ENCODE measurements at regions not wholly inside any gene's neighbourhood (a gene's known extent, or its start where the extent isn't known, plus 50 kb on each side); places are given as distances from the start of the nearest gene placed in this dataset.

DNA sequence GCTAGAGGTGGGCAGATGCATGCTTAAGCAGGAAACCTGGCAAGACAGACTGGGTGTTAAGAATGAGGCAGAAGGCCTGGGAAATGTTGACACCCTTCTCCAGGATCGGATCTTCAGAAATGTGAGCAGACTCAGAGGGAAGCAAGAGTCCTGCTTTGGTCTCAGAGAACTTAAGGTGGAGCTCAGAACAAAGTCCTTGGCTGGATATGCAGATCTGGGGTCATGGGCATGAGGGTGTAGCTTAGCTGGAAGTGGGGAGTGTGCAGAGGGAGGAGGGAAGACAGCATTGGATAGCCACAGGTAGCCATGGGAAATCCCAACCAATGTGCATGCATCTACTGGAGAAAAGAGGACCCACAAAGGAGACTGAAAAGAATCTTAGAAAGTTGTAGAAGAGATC lies 58.6 kb upstream of the CDON start:
- Histone ChIP-seq H3K4me3 (no peak overlapping the region), H3K4me1 (peaks cover 9% of the 10 kb centered on the region), H3K36me3 (ENCODE audit: low read depth, missing control alignments) (no peaks in the 10 kb centered on the region), H3K27ac (no peak overlapping the region), H3K27me3 (no peaks in the 10 kb centered on the region), H3K9me3 (no peaks in the 10 kb centered on the region)
- DNase-seq = no peak
- intact Hi-C loops (cut with DNase I; ENCODE audit: low total_unique reads) = no loop called here
- TF ChIP-seq, protein P1, sequence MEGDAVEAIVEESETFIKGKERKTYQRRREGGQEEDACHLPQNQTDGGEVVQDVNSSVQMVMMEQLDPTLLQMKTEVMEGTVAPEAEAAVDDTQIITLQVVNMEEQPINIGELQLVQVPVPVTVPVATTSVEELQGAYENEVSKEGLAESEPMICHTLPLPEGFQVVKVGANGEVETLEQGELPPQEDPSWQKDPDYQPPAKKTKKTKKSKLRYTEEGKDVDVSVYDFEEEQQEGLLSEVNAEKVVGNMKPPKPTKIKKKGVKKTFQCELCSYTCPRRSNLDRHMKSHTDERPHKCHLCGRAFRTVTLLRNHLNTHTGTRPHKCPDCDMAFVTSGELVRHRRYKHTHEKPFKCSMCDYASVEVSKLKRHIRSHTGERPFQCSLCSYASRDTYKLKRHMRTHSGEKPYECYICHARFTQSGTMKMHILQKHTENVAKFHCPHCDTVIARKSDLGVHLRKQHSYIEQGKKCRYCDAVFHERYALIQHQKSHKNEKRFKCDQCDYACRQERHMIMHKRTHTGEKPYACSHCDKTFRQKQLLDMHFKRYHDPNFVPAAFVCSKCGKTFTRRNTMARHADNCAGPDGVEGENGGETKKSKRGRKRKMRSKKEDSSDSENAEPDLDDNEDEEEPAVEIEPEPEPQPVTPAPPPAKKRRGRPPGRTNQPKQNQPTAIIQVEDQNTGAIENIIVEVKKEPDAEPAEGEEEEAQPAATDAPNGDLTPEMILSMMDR (IDR thresholded peaks at IDR 0.05) = no peak
- no peak for TF ChIP-seq POLR2A (IDR thresholded peaks at IDR 0.05)
- WGBS, 2 donors = 37 to 62% methylated on average over 1 of the region's 1 CpG

DNA sequence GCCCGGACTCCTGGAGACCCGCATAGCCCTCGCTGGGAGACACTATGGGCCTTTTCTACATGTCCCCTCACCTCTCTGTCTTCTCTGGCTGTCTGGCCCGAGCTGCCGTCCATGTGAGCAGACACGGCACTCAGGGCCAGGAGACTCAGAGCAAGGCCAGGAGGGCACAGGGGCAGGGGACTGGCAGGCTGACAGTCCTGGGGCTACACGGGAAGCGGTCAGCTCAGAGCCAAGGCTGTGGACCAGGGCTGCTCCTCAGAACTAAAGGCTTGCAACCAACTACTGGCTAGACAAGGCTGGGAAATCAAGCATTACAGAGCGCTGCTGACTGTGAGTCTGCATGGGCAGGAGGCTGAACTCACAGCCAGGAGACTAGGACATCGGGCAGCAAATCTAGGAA lies 56.1 kb upstream of the CDON start:
- DNase-seq = no peak
- no peak for TF ChIP-seq POLR2A (IDR thresholded peaks at IDR 0.05)
- TF ChIP-seq, protein P1 (IDR thresholded peaks at IDR 0.05) = no peak
- H3K27ac ChIP-seq = no peak overlapping the region
- peaks cover 25% of the 10 kb centered on the region for H3K4me1 ChIP-seq
- 74 to 77% methylated on average over 10 of the region's 10 CpGs for WGBS, 2 donors
- intact Hi-C loops (cut with DNase I; ENCODE audit: low total_unique reads) = no loop called here
- H3K27me3 ChIP-seq = no peaks in the 10 kb centered on the region
- no peak overlapping the region for H3K4me3 ChIP-seq
- no peaks in the 10 kb centered on the region for H3K36me3 ChIP-seq (ENCODE audit: low read depth, missing control alignments)
- H3K9me3 ChIP-seq = no peaks in the 10 kb centered on the region

DNA sequence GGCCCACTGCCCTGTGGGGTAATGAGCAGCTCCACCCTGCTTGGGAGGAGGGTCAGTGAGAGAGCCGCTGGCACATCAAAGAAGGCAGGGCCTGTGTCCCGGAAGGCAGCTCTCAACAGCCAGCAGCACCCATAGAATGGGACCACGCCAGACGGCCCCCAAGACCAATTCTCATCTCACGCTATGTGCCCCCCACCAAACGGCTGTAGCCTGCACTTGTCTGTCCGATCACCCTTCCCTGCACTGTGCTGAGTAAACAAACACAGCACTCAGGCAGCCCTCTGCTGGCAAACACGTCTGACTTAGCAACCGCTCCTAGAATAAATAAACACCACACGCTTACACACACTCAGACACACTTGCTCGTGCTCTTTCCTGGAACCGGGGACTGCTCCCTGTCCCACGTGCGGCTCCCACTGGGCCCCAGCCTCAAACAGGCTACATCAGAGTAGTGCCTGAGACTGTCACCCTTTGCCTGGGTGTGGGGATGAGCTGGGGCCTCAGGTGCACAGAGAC lies 53.2 kb upstream of the CDON start:
- intact Hi-C loops (cut with DNase I; ENCODE audit: low total_unique reads) = no loop called here
- WGBS, 2 donors = 32 to 57% methylated on average over 13 to 14 of the region's 14 CpGs
- Histone ChIP-seq H3K36me3 (ENCODE audit: low read depth, missing control alignments) (no peaks in the 10 kb centered on the region), H3K4me1 (peaks cover 34% of the 10 kb centered on the region), H3K4me3 (no peak overlapping the region), H3K27ac (peak overlapping the region; percentile 65 to 71), H3K27me3 (no peaks in the 10 kb centered on the region), H3K9me3 (no peaks in the 10 kb centered on the region)
- TF ChIP-seq, protein P1 (IDR thresholded peaks at IDR 0.05) = peak in 1 of 3 experiments; percentile 21
- TF ChIP-seq POLR2A (IDR thresholded peaks at IDR 0.05) = no peak
- DNase-seq = peak; percentile 83

DNA sequence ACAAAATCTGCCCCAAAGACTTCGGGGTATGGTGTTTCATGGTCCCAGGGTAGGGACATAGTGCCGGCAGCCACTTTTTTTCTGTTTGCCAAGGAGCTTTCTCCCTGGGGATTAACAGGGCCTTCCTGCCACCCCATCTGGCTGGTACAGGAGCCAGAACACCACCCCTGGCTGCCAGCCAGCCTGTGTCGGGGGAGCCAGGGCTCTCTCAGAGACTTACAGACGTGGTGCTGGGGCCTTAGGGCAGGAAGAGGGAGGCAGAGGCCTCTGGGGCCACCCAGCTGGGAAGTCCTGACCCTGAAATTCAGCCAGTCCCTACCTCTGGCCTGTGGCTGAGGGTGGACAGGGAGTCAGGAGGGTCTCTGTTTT lies 52.4 kb upstream of the CDON start:
- no peaks in the 10 kb centered on the region for H3K36me3 ChIP-seq (ENCODE audit: low read depth, missing control alignments)
- intact Hi-C loops (cut with DNase I; ENCODE audit: low total_unique reads) = no loop called here
- DNase-seq = no peak
- peaks cover 34% of the 10 kb centered on the region for H3K4me1 ChIP-seq
- WGBS, 2 donors = 39 to 47% methylated on average over 4 of the region's 4 CpGs
- no peaks in the 10 kb centered on the region for H3K9me3 ChIP-seq
- peak overlapping the region; percentile 65 to 71 for H3K27ac ChIP-seq
- no peak overlapping the region for H3K4me3 ChIP-seq
- no peaks in the 10 kb centered on the region for H3K27me3 ChIP-seq
- TF ChIP-seq, protein P1 (IDR thresholded peaks at IDR 0.05) = no peak
- no peak for TF ChIP-seq POLR2A (IDR thresholded peaks at IDR 0.05)

DNA sequence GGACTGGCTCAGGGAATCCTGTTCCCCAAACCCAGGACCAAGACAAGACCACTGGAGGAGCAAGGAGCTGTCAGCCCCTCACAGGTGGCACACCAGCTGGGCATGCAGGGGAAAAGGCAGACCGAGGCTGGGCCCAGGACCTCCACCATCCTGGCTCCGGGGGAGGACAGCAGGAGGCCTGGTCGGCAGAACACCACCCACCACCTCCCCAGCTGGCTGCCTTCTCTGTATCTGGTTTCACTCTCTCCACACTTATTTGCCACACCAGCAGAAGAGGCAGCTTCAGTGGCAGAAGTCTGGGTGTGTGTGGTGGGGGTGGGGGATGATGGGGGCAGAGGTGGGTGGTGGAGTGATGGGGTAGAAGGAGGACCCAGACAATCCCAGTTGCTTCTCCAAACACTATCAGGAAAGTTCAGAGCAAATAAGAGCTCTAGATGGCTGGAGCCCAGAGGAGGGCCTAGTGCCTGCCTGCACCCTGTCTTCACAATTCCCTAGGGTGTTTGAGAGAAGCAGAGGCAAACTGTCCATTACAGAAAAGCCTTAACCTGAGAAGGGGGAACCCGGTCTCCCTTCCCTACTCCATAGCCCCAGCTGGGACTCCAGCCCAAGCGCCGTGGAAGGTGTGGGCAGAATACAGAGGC lies 51.9 kb upstream of the CDON start:
- no peak for TF ChIP-seq POLR2A (IDR thresholded peaks at IDR 0.05)
- TF ChIP-seq, protein P1 (IDR thresholded peaks at IDR 0.05) = no peak
- WGBS, 2 donors = 79 to 92% methylated on average over 6 of the region's 6 CpGs
- H3K4me3 ChIP-seq = no peak overlapping the region
- no peak for DNase-seq
- intact Hi-C loops (cut with DNase I; ENCODE audit: low total_unique reads) = no loop called here
- no peaks in the 10 kb centered on the region for H3K36me3 ChIP-seq (ENCODE audit: low read depth, missing control alignments)
- H3K27ac ChIP-seq = peak overlapping the region; percentile 65 to 71
- H3K27me3 ChIP-seq = no peaks in the 10 kb centered on the region
- peaks cover 34% of the 10 kb centered on the region for H3K4me1 ChIP-seq
- H3K9me3 ChIP-seq = no peaks in the 10 kb centered on the region

All from testis (tissue), 2 donors.